Psoas muscle (tissue), 7 donors: ENCODE measurements at regions not wholly inside any gene's neighbourhood (a gene's known extent, or its start where the extent isn't known, plus 50 kb on each side); places are given as distances from the start of the nearest gene placed in this dataset.

Experiments
- ATAC-seq, 4 donors: fragments of 200-7000 bp; cut with Tn5 transposase; one replicate each; pipeline ENCODE4 v1.9.1; 2020; ENCODE audit warnings: moderate library complexity in 3 of 4, mild to moderate bottlenecking in 2 of 4
- DNase-seq, 2 donors: peaks; one replicate each; pipeline ENCODE4 v3.0.0-alpha.2; 2020
- H3K27ac ChIP-seq: fragments of 200-600 bp; one replicate; pipeline ENCODE4 v1.8.0; 2022
- H3K27me3 ChIP-seq, 3 donors: fragments of 200-600 bp in 1 of 3; one replicate each; pipeline versions ENCODE4 v1.6.1 to v1.8.0; 2013 to 2022; ENCODE audit warnings: low read length in 2 of 3, mild to moderate bottlenecking in 2 of 3, moderate library complexity in 1 of 3; ENCODE audit not compliant: insufficient read depth in 3 of 3
- H3K36me3 ChIP-seq, 2 donors: fragments of 200-600 bp in 1 of 2; one replicate each; pipeline versions ENCODE4 v1.6.1 to v1.8.0; 2013 to 2022; ENCODE audit warnings: low read depth in 1 of 2, mild to moderate bottlenecking in 1 of 2, moderate library complexity in 1 of 2; ENCODE audit not compliant: insufficient read depth in 1 of 2
- H3K4me1 ChIP-seq: fragments of 200-600 bp; one replicate; pipeline ENCODE4 v1.8.0; 2022
- H3K4me3 ChIP-seq: fragments of 200-600 bp; one replicate; pipeline ENCODE4 v1.8.0; 2022; ENCODE audit warnings: mild to moderate bottlenecking
- H3K9me3 ChIP-seq: fragments of 200-600 bp; one replicate; pipeline ENCODE4 v1.8.0; 2022
- WGBS, 3 donors: extraction: QIAGEN DNeasy Blood & Tissue Kit; methylation state at CpG; one replicate each; pipeline versions ENCODE4 v1.1.6 to v1.1.7; 2013; 5-methylcytosine and 5-hydroxymethylcytosine counted together
- intact Hi-C, 2 donors: fragments of 100-400 bp; cut with DNase I; formaldehyde crosslinking; loops; one replicate each; pipeline versions ENCODE4 v1.11.0 to v1.14.2; 2022
- TF ChIP-seq, protein P1 (sequence below): fragments of 200-600 bp; IDR thresholded peaks from one replicate; pipeline ENCODE4 v1.8.0; 2022; ENCODE audit warnings: antibody characterized with exemption
- donor health status: healthy with polysubstance abuse.
- donor health status: DM: no; HTN: no; CAD: no; lungs with moderate emphysema.
- donor health status: Bipolar disorder and iron deficiency.
- donor health status: healthy.
- donor health status: DM: yes; HTN: yes; CAD: no.
- donor health status: DM: no; HTN: no; CAD: no.
- donor health status: DM: yes; HTN: yes; CAD: no.

DNA sequence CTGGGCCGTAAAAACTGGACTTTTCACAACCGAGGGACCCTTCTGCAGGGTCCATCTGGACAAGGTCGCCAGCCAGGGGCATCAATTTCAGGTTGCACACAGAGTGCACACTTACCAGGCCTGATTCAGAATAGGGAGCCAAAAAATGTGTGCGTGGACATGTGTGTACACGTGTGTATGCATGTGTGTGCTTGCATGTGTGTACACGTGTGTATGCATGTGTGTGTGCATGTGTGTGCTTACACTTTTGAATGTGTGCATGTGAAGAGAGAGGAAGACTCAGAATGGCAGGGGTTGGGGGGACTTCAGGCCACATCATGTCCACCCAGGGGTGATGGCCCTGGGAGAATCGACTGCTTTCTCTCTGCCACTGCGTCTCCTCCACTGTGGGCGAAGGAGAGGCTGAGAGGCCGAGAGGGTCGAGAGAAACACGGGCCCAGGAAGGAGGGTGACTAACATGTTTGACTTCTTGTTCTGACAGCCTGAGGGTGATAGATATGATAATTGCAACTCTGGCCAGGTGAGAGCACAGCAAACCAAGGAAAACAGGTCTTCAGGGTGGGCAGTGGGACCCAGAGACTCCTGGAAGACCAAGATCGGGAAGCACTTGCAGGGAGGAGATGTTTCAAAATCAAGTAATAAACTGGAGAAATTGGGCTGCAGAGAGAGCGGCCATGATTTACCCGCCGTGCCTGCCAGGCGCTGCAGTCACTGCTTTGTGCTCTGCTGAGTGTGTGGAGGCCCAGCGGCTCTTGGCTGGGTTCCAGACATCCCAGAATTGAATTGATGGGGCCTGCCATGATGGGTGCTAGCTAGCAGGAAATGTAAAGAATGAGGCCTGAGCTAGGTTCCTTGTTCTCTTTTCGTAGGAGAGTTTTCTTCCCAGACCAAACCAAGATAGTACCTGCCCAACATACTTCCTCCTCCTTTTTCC is 310.8 kb downstream of the QKI start:
- 87 to 92% (median 92%) methylated on average over 19 of the region's 19 CpGs for WGBS, 3 donors
- H3K27ac ChIP-seq: no peak overlapping the region
- H3K36me3 ChIP-seq: no peaks in the 10 kb centered on the region
- H3K4me3 ChIP-seq: no peak overlapping the region
- peaks cover 2% of the 10 kb centered on the region for H3K4me1 ChIP-seq
- H3K9me3 ChIP-seq: no peaks in the 10 kb centered on the region
- TF ChIP-seq, protein P1, sequence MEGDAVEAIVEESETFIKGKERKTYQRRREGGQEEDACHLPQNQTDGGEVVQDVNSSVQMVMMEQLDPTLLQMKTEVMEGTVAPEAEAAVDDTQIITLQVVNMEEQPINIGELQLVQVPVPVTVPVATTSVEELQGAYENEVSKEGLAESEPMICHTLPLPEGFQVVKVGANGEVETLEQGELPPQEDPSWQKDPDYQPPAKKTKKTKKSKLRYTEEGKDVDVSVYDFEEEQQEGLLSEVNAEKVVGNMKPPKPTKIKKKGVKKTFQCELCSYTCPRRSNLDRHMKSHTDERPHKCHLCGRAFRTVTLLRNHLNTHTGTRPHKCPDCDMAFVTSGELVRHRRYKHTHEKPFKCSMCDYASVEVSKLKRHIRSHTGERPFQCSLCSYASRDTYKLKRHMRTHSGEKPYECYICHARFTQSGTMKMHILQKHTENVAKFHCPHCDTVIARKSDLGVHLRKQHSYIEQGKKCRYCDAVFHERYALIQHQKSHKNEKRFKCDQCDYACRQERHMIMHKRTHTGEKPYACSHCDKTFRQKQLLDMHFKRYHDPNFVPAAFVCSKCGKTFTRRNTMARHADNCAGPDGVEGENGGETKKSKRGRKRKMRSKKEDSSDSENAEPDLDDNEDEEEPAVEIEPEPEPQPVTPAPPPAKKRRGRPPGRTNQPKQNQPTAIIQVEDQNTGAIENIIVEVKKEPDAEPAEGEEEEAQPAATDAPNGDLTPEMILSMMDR: no peak
- no peak for ATAC-seq
- DNase-seq: no peak
- intact Hi-C loops: no loop called here
- H3K27me3 ChIP-seq: no peaks in the 10 kb centered on the region

DNA sequence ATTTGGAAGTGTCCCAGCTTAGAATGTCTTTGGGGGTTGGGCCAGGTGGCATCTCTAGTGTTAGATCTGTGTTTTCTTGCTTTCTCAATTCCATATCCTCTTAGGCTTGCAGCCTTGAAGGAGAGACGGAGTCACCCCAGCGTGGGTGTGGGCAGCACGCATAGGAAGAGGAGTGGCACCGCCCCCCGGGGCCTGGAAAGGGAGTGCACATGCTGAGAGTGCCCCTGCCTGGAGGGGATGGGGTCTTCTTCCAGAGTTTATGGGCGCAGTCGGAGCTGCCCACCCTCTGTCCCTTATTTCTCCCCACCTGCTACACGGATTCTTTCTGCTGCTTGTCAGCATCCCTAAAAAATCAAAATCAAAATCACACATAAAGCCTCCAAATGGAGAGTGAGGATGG is 309.7 kb downstream of the QKI start:
- 83 to 93% (median 91%) methylated on average over 8 of the region's 8 CpGs for WGBS, 3 donors
- no peaks in the 10 kb centered on the region for H3K36me3 ChIP-seq
- H3K4me1 ChIP-seq: peaks cover 5% of the 10 kb centered on the region
- H3K4me3 ChIP-seq: no peak overlapping the region
- no peaks in the 10 kb centered on the region for H3K27me3 ChIP-seq
- ATAC-seq (no peak), DNase-seq (no peak)
- no peak overlapping the region for H3K27ac ChIP-seq
- TF ChIP-seq, protein P1: no peak
- no peaks in the 10 kb centered on the region for H3K9me3 ChIP-seq
- intact Hi-C loops: no loop called here

DNA sequence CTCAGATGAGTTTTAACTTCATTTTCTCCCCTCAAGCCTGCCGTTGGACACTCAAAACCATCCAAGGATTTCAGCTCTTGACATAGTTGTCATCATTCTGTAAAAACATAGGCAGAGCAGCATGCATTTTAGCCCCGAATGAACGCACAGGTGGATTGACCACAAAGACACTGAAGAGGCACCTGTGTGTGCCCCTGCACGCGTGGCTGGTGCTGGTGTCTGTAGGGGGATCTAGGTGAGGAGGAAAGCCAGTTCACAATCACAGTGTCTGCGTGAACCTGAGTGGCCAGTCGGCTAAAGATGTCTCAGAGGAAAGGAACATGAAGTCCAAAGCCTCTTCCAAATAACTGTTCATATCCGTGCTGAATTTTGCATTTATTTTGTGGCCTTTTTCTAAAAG is 309.2 kb downstream of the QKI start:
- H3K9me3 ChIP-seq: no peaks in the 10 kb centered on the region
- no peaks in the 10 kb centered on the region for H3K36me3 ChIP-seq
- H3K4me3 ChIP-seq: no peak overlapping the region
- intact Hi-C loops: no loop called here
- no peaks in the 10 kb centered on the region for H3K27me3 ChIP-seq
- WGBS, 3 donors: 90 to 92% (median 91%) methylated on average over 8 of the region's 8 CpGs
- DNase-seq (no peak), ATAC-seq (no peak)
- no peak overlapping the region for H3K27ac ChIP-seq
- peaks cover 5% of the 10 kb centered on the region for H3K4me1 ChIP-seq
- TF ChIP-seq, protein P1: no peak

DNA sequence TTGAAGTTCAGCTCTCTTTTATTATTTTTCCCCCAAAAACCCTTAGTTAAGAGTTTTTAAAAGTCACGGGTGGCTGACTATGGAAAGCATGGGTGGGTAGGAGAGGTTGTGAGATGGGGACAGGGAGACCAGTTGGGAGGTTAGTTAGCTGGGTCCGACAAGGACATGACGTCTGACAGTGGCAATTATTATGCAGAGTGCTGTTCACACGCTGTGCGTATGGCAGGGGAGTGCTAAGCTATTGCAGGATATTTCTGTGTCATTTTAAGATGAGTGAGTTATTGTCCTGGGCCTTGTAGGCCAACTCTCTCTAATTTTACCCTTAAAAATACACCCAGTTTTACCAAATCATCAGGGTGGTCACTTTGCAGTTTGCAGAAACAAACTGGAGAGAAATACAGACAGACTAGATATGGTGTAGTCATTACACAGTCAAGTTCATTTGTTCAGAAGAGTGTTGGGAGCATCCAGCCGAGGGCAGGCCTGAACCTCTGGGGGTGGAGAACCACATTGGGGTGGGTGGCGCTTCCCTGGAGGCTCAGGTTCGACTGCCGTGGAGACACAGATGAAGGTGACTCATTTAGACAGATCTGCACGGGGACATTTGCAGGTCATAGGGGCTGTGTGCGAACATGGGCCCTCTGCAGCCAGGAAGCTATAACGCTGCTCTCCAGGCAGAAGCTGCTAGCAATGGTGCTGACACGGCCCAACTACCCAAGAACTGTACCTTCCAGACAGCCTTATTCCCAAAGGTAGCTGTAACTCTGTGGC is 307.6 kb downstream of the QKI start:
- DNase-seq: no peak
- no peak overlapping the region for H3K27ac ChIP-seq
- H3K27me3 ChIP-seq: no peaks in the 10 kb centered on the region
- no peak for ATAC-seq
- H3K4me1 ChIP-seq: peaks cover 5% of the 10 kb centered on the region
- no peak overlapping the region for H3K4me3 ChIP-seq
- TF ChIP-seq, protein P1: no peak
- H3K9me3 ChIP-seq: no peaks in the 10 kb centered on the region
- intact Hi-C loops: no loop called here
- no peaks in the 10 kb centered on the region for H3K36me3 ChIP-seq
- 91 to 95% (median 94%) methylated on average over 13 of the region's 13 CpGs for WGBS, 3 donors
